ENCODE measurements at regions not wholly inside any gene's neighbourhood (a gene's known extent, or its start where the extent isn't known, plus 50 kb on each side); places are given as distances from the start of the nearest gene placed in this dataset.
"Not testable (repeated sequence)": the region's sequence is repeated elsewhere in the genome, so short reads cannot be mapped to it uniquely, and the experiment has no call there.

- no peak for DNase-seq (ENCODE audit: low spot score)
Measured at GRCh38 chr6:112935402-112936078, 588.4 kb downstream of the RFPL4B start.

DNA sequence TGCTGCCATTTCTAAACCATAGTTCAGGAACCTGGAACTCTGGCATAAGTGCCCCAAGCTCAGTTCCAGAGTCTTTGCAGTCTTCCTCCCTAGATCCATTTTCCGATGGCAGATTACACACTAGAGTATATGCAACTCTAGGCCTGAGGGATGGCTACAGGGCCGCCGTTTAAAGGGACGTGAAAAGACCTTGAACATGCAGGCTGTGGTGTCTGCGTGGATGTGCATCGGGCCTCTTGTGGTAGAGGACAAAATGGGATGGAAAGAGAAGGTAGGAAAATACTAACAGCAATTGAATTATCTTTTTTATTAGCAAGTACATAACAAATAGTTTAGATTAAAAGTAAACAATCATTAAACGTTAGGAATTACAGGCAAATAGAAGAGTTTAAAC is 588.9 kb downstream of the RFPL4B start:
- DNase-seq (ENCODE audit: low spot score) = no peak

DNA sequence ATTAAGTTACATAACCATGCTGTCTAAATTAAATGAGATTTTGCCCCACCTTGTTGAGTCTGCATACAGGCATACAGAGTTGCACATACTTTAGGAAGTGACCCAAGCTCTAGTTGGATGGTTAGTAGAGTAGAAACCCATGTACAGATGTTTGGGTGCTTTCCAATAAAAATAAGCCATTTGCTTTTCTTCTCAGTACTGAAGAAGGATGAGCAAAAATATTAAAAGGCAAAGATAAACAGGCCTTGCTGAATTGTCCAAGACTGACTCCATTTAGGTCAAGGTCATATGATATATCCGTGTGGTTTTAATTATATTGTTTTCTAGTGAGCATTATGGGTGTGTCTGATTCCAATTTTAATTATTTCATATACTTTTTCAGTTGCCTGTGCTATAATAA is 589.4 kb downstream of the RFPL4B start:
- no peak for DNase-seq (ENCODE audit: low spot score)

DNA sequence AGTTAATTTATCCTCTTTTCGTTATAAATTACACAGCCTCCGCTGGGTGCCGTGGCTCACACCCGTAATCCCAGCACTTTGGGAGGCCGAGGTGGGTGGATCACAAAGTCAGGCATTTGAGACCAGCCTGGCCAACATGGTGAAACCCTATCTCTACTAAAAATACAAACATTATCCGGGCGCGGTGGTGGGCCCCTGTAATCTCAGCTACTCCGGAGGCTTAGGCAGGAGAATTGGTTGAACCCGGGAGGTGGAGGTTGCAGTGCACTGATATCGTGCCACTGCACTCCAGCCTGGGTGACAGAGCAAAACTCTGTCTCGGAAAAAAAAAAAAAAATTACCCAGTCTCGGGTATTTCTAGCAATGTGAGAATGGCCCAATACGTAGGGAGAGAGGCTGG is 590.6 kb downstream of the RFPL4B start:
- not testable (repeated sequence) for DNase-seq (ENCODE audit: low spot score)

DNA sequence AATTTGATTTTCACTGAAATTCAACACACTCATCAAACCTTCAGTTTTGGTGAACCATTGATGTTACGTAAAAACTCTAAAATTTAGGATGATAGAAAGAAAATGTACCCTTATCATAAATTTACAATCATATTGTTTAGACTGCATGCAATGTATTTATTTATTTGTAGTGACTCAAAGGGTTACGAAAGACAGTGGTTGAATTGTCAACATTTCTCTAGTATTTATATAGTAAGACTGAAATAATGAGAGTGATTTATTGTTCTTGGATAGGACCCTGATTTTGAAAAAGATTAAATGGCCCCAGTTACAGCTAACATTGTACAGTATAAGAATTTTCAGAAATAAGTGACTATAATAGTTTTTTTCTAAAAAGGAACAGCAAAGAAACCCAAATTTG is 591.5 kb downstream of the RFPL4B start:
- DNase-seq (ENCODE audit: low spot score) = no peak

- DNase-seq (ENCODE audit: low spot score) = no peak
Measured at GRCh38 chr6:112939563-112939962, 592.4 kb downstream of the RFPL4B start.

DNA sequence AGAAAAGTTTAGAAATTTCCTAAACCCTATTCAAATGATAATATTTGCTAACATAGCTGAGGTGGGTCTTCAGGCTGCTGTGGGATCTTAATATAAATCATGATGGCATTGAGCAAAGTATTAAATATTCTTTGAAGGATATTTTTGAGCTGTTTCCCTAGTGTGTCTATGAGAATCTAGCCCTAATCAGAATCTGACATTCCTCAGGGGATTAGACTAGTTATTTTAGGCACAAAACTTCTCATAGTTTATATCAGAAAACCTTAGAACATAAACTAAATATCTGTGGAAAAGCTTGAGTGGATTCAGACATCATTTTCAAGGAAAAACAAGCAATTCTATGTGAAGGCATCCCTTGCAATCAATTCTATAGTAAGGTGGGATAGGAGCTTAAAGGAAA is 594.5 kb downstream of the RFPL4B start:
- DNase-seq (ENCODE audit: low spot score) = no peak

DNA sequence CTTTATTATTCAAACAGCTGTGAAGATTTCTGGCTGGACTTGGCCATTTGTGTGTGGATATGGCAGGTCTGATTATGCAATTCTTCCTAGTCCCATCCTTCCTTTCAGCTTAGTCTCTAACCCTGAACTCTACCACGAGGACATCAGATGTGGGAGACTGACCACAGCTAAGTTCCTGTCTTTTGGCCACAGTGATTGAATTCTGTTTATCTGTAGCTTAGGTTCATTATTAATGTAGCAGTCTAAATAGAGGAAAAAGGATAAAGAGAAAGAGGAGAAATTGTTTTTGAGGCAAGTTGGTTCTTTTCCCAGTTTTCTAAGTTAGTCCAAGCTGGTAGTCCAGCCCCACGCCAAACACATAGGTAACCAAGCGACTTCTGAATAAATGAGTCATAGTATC is 598.9 kb downstream of the RFPL4B start:
- no peak for DNase-seq (ENCODE audit: low spot score)

DNA sequence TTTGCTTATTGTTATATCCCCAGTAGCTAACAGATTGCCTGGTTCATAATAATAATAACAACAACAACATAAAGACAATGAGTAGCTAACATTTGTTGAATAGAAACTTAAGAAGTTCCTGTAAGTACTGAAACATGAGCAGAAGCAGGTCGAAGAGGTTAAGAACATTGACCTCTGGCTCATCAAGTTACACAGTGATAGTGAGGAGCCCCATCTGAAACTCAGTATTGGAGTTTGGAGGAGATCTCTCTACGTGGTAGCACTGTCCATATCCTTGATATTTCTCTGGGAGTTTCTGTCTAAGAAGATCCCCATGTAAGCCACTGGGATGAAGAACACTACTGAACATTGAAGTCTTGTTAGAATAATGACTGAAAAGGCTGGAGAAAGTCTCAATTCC is 600.4 kb downstream of the RFPL4B start:
- no peak for DNase-seq (ENCODE audit: low spot score)

GRCh38 chr6:112951829-112952228 is 604.7 kb downstream of the RFPL4B start:
- DNase-seq (ENCODE audit: low spot score) = no peak

DNA sequence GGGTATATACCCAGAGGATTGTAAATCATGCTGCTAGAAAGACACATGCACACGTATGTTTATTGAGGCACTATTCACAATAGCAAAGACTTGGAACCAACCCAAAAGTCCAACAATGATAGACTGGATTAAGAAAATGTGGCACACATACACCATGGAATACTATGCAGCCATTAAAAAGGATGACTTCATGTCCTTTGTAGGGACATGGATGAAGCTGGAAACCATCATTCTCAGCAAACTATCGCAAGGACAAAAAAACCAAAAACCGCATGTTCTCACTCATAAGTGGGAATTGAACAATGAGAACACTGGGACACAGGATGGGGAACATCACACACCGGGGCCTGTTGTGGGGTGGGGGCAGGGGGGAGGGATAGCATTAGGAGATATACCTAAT is 608.6 kb downstream of the RFPL4B start:
- not testable (repeated sequence) for DNase-seq (ENCODE audit: low spot score)

DNA sequence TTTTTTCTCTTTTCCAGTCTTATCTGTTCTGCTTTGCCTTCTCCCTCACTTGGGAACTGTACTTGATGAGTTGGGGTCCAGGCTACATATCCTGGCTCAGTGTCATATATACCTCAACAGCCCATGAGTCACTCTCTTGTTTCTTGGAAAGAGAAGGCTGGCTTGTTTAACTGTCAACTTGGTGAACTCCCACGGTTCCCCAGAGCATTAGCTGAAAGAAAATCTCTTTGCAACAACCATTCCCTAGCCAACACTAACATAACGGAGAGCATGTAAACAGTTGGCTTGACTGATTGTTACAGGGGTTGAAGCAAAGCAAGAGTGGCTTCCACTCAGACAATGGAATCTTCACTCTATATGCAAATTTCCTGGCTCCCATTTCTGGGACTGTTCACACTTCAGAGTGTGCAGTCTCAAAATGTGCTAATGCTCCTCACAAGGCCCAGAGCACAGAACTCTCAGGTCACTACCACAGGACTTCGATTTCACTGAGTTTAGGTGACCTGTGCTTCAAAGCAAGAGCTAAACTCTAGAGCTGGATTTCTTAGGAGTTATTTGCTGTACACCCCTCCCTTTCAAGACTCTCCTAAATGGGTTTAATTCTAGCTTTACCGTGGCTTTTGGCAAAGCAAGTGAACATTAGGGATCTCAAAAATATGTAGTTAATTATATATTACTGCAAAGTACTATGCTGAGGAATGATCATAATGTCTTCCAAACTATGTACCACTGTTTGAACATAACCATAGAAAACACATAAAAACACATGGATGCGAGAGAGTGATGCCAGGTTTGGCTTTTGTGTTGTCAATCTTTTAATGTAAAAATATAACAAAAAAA is 609.8 kb downstream of the RFPL4B start:
- DNase-seq (ENCODE audit: low spot score) = no peak

DNA sequence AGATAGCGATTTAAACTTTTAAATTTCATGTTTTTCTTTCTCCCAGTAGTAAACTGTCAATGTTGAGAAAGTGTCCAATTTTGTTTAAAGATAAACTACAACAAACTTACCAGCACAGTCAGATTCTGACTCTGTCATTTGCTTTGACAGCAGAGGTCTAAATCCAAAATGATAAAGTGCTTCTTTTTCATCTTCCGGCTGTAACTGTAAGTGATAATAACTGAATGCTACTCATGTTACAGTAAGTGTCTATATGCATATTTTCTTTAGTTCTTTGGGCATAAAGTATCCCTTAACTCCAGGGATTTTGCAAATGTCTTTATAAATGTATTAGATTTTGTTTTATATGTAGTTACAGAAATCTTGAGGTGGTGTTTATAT is 610.4 kb downstream of the RFPL4B start:
- no peak for DNase-seq (ENCODE audit: low spot score)

DNA sequence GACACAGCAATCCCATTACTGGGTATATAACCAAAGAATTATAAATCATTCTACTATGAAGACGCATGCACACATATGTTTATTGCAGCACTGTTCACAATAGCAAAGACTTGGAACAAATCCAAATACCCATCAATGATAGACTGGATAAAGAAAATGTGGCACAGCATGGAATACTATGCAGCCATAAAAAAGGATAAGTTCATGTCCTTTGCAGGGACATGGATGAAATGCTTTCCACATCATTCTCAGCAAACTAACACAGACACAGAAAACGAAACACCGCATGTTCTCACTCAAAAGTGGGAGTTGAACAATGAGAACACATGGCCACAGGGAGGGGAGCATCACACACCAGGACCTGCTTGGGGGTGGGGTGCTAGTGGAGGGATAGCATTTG is 613.0 kb downstream of the RFPL4B start:
- DNase-seq (ENCODE audit: low spot score) = not testable (repeated sequence)

DNA sequence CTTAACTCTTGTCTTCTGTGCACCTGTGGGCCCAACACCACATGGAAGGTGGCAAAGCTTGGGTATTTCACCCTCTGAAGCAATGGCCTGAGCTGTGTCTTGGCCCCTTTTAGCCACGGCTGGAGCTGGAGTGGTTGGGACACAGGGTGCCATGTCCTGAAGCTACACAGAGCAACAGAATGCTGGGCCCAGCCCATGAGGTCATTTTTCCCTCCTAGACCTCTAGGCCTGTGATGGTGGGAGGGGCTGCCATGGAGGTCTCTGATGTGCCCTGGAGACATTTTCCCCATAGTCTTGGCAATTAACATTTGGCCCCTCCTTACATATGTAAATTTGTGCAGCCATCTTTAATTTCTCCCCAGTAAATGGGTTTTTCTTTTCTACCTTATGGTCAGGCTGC is 620.8 kb downstream of the RFPL4B start:
- DNase-seq (ENCODE audit: low spot score) = no peak

DNA sequence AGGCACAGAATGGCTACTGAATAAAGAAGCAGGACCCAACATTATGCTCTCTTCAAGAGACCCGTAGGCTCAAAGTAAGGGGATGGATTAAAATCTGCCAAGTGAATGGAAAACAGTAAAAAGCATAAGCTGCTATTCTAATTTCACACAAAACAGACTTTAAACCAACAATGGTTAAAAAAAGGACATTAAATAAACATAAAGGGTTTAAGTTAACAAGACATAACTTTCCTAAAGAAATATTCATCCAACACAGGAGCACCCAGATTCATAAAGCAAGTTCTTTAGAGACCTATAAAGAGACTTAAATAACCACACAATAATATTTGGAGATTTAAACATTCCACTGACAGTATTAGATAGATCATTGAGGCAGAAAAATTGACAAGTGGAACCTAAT is 624.5 kb downstream of the RFPL4B start:
- no peak for DNase-seq (ENCODE audit: low spot score)

GRCh38 chr6:112974931-112975330 is 627.8 kb downstream of the RFPL4B start:
- not testable (repeated sequence) for DNase-seq (ENCODE audit: low spot score)

DNA sequence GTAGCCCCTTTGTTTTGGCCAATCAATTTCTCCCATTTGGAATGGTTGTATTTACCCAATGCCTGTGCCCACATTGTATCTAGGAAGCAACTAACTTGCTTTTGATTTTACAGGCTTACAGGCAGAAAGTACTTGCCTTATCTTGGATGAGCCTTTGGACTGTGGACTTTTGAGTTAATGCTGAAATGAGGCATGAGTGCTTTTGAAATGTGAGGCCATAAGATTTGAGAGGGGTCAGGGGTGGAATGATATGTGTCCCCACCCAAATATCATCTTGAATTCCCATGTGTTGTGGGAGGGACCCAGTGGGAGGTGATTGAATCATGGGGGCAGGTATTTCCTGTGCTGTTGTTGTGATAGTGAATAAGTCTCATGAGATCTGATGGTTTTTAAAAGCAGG is 629.4 kb downstream of the RFPL4B start:
- DNase-seq (ENCODE audit: low spot score) = not testable (repeated sequence)

GRCh38 chr6:112979830-112980229 is 632.7 kb downstream of the RFPL4B start:
- no peak for DNase-seq (ENCODE audit: low spot score)

DNA sequence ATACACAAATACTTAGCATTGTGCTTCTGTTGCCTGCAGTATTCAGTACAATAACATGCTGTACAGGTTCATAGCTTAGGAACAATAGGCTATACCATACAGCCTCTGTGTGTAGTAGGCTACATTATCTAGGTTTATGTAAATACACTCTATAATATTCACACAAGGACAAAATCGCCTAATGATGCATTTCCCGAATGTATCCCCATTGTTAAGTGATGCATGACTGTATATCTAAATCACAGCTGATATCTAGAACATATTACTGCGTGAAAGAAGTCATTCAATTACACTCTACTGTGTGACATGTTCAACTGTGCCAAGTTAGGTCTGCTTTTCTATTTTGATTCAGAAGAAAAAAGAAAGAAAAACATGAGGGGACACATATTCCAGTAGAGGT is 633.5 kb downstream of the RFPL4B start:
- no peak for DNase-seq (ENCODE audit: low spot score)

GRCh38 chr6:112983713-112984261 is 636.7 kb downstream of the RFPL4B start:
- DNase-seq (ENCODE audit: low spot score) = no peak

DNA sequence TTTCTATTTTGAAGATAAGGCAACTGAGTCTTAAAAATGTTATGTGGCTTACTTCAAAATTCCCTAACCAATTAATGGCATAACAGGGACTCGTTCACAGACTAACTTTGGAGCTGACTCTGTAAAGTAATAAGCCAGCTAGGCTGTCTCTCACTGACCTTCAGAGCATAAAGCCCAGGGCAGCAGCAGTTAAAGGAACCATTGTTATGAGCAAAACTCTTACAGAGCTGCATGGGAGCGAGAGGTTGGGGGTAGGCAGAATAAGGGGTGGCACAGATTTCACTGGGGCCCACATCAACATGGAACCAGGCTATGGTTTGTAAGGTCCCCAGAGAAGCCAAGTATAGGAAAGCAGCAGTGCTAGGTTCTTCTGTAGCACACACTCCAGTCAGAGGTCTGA is 637.8 kb downstream of the RFPL4B start:
- no peak for DNase-seq (ENCODE audit: low spot score)

GRCh38 chr6:112986321-112986720 is 639.2 kb downstream of the RFPL4B start:
- no peak for DNase-seq (ENCODE audit: low spot score)
